KG1 (cell line): ENCODE measurements at regions not wholly inside any gene's neighbourhood (a gene's known extent, or its start where the extent isn't known, plus 50 kb on each side); places are given as distances from the start of the nearest gene placed in this dataset.
"Not testable (repeated sequence)": the region's sequence is repeated elsewhere in the genome, so short reads cannot be mapped to it uniquely, and the experiment has no call there.

Source experiments
- DNase-seq: peaks from one replicate; lab custom pipeline; 2025; lab: John Stamatoyannopoulos, UW

DNA sequence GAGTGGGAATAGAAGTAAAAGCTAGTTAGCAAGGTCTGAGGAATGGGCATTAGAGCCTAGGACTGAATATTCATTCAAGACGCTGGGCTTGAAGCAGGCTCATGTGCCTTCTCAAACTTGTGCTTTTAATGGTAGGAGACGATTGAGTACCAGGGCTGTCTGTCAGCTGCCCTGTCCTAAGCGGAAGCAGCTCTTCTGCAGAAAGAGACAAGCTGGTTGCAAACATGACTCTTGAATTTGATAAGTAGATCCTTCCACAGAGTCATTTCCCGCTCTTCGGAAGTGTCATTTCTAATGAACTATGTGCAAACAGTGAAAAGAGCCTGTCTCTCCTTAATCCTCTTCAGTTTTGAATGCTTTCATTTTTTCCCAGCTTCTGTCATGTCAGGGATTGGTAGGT lies 176.4 kb downstream of the TFAP2B start:
- no peak for DNase-seq

DNA sequence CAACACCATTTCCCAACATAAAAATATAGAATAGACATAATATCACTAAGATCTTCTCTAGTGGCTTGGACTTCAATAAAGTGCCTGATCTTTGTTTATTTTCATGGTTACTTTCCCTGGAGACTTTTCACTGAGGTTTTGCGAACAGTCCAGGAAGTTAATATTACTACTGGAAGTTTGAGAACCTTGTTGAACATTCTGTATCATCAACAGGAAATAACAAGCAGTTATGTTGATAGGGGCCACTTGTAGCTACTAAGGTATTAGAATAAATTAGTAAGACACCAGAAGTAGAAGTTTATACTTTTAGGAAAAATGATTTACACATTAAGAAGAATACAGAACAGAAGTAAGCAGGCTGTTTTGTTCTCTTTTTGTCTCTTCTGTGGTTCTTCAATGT lies 180.2 kb downstream of the TFAP2B start:
- no peak for DNase-seq

DNA sequence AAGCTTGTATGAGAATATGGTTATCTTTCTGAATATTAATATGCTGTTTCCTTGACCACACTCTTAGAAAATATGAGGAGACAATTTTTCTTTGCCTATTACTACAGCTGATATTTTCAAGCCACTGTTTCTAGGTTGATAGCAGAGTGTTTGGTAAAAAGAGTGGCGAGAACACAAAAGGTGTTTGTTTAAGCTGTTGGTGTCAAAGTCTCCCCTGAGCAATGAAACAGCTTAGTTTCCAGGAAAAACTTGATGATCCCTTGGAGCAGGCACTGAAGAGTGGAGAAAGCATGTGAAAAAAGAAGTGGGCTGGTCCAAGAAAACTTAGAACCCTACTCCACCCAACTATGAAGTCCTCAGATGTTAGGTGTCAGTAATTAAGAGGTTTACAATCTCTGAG lies 182.7 kb downstream of the TFAP2B start:
- no peak for DNase-seq

DNA sequence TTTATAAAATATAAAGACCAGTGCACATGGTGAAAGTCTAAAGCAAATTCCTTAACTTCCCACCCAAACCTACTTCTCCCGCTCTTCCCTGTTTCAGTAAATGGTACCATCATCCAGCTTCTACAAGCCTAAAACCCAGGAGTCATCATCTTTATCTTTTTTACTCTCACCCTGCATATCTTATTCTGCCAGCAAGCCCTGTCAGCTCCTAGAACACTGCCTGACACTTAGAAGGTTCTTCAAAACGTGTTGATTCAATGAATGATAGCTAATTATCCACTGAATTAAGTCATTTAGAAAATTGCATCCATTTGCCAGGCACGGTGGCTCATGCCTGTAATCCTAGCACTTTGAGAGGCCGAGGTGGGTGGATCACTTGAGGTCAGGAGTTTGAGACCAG lies 185.7 kb downstream of the TFAP2B start:
- DNase-seq, result no peak

DNA sequence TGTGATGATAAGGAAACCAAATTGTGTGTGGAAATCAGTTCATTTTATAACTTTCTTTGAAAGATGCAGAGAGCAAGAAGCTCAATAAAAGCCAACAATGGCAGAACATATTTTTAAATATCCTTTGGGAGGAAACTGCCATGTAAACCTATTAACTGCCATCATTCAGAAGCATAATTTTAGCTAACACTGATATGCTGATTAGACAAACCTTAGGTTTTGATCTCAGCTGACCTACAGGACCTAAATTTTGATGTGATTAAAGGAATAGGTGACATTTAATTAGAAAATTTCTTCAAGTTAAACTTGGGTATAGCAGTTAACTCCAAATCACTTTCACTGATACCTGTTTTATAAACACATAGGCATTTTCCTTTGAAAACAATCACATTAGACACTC lies 187.1 kb downstream of the TFAP2B start:
- DNase-seq, result no peak

DNA sequence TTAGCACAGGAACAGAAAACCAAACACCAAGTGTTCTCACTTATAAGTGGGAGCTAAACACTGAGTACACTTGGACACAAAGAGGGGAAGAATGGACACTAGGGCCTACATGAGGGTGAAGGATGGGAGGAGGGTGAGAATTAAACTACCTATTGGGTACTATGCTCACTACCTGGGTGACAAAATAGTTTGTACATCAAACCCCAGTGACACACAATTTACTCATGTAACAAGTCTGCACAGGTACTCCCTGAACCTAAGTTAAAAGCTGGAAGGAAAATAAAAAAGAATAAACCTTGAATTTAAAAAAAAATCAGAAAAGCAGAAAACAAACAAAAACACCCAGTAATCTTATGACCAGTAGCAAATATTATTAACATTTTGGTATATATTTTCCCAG lies 188.6 kb downstream of the TFAP2B start:
- DNase-seq, result no peak

DNA sequence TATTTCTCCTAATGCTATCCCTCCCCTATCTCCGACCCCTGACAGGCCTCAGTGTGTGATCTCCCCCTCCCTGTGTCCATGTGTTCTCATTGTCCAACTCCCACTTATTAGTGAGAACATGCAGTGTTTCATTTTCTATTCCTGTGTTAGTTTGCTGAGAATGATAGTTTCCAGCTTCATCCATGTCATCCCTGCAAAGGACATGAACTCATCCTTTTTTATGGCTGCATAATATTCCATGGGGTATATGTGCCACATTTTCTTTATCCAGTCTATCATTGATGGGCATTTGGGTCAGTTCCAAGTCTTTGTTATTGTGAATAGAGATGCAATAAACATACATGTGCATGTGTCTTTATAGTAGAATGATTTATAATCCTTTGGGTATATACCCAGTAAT lies 190.0 kb downstream of the TFAP2B start:
- not testable (repeated sequence) for DNase-seq

DNA sequence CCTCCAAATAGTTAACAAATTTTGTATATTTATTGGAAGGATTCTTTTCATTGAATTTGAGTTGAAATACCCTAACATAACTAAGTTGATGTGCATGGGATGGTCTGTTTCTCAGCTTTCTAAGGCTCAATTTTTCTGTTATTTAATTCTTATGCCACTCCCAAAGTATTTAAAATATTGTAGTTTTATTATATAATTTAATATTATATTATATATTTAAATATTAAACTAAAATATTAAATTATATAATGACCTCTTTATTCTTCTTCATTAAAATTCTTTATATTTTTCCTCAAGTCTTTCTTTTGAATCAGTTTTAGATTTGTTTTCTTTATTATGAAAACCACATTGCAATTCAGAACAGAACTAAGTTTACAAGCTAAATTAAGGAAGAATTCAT lies 194.7 kb downstream of the TFAP2B start:
- no peak for DNase-seq

DNA sequence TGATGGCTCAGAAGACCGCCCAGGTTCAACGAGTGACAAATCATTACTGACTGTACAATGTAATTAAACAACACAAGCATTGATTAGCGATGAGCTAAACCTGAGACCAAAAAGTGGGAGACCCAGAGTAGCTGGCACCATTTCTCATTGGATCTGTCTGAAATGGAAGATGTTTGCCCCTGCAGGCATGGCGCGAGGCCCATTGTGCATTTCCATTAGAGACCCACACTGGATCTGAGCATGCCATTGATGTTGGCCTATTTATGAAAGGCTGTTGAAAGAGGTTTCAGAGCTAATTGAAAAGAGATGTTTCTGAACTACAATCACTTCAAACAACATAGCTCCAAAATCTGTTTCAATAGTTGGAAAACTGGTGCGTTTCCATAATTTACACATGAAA lies 196.7 kb downstream of the TFAP2B start:
- no peak for DNase-seq

DNA sequence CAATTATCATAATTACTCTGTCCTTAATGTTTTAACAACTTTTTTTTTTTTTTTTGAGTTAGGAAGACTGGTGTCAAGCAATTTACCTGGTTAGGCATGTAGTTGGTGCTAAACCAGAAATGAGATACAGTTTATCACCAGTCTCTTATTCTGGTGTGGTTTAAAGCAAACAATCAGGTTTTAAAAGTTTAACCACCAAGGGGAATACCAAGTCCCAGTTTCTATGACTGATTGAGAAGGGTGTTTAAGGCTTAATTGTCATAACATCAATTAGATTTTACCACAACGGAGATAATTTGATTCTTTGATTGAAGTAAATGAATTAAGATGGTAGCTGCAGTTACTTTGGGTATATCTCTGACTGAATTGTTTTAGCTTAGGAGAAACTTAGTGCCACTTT lies 197.8 kb downstream of the TFAP2B start:
- no peak for DNase-seq

DNA sequence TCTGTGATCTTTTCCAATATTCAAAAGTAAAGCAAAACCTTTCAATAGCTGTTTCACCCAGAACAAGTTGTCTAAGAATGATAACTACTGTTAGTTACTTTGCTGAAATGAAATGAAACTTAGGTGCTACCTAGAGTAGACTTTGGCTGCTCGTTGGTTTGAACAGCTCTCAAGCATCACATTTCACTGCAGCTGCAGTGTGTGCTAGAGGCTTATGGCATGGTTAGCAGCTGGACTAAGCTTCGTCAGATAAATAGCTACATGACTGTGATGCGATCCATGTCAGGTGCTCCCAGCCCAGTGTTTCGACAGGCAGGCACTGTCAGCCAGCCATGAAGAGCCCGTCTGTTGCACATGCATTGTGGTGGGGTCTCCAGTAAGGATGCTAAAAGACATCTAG lies 201.1 kb downstream of the TFAP2B start:
- no peak for DNase-seq

DNA sequence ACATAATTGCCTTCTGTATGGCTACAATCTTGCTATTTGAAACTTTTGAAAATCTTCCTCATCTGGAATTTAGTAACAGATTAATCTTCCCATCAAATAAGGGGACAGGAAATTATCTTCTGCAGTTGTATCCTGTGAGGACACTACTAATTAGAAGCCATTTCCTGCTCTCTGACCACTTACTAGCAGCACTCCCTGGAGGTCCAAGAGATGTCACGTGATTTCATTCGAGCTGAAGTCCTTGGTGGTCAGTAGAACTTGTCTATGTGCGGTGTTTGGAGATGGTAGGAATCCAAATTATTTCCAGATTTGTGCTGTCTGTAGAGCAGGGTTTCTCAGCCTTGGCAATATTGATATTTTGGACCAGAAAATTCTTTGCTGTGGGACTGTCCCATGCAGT lies 202.5 kb downstream of the TFAP2B start:
- DNase-seq, result no peak

DNA sequence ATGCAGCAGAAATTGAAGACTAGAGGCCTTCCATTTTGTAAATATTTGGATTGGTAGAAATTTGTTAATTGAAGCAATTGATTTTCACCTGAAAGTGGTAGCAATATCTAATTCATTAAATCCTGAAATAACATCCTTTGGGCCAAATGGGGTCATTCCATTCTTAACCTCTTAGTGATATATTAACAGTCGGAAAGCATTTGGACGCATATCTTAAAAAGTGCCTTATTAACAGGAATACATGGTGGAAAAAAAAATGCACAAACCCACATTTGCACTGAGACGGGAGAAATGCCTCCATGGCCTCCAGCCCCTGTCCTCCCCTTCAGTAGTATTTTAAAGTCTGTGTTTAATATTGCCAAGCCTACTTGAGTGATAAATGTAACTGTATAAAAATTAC lies 205.5 kb downstream of the TFAP2B start:
- no peak for DNase-seq

DNA sequence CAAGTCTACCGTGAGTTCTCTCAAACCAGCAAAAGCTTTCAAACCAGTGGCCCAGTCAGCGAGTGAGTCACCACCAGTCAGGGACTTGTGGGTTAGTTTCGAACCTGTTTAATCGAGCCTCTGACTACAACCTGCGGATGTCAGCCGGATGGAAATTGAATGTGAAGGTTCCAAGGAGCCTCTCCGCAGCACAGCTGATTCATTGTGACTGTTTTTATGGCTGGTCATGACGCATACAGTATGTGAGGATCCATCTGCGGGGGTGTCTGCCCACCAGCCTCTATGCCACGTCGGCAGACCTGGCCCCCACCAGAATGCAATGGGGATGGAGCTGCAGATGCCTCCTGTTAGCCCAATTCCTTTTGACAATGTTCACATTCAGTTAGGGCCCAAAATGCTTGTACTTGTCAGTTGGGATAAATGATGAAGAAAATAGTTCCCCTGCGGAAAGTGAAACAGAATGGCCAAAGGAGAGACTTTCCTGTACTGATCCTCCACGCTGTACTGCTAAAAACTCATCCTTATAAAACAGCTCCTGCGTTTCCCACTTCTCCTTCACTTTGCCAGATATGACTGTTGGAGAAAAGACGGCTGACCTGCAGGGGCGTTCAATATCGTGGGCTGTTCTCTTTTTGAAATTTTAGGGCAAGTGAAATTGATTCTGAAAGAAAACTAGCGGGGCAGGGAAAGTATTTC lies 206.6 kb downstream of the TFAP2B start:
- no peak for DNase-seq

DNA sequence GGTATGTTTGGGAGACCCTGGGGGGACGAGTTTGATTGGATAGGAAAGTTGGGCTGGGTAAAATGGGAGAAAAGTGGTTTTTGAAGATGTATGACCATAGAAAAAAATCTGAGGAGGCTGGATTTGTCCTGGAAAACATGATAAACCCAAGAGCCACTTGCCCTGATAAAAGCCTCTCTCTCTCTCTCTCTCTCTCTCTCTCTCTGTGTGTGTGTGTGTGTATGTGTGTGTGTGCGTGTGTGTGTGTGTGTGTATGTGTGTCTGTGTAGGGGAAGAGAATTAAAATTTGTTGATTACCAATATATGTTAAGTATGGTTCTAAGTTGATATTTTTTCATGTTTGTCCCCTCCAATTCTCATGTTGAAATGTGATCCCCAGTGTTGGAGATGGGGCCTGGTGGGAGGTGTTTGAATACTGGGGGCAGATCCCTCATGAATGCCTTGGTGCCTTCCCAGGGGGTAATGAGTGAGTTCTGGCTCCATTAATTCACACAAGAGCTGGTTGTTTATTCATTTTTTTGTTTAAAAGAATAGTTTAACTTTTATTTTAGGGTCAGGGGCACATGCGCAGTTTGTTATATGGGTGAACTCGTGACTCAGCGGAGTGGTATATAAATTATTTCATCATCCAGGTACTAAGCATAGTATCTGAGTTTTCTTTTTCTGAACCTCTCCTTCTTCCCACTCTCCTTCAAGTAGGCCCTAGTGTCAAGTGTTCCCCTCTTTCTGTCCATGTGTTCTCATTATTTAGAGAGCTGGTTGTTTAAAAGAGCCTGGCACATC lies 208.8 kb downstream of the TFAP2B start:
- no peak for DNase-seq

DNA sequence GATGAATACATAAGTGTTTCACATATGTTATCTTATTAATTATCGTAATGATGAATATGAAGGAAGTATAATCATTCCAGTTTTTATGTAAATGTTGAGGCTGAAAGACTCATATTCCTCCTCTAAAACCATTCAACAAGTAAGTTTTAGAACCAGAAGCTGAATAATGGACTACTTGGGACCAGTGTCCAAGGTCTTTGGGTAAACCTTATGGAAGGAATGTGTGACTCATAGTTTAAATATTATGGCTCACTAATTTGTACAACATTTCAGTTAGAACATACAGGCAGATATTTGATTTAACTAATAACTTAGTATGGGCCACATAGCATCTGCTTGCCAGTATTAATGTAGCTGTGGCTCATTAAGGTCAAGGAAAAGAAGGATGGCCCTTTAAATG lies 209.6 kb downstream of the TFAP2B start:
- DNase-seq, result no peak

DNA sequence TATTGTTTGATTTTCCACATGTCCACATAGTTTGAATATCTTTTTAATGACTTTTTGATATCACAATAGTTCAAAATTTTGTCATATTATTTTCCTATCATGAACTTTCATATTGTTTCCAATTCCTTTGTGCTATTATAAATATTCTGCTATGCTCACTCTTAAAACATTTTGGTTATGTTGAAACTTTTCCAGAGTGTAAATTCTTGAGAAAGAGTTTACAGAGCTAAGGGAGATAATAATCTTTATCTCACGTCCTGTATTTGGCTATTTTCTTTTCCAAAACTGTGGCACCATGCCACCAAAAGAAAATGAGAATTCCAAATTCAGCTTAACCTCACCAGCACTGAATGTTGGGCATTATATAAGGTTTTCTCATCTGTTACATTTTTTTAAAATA lies 210.9 kb downstream of the TFAP2B start:
- no peak for DNase-seq

DNA sequence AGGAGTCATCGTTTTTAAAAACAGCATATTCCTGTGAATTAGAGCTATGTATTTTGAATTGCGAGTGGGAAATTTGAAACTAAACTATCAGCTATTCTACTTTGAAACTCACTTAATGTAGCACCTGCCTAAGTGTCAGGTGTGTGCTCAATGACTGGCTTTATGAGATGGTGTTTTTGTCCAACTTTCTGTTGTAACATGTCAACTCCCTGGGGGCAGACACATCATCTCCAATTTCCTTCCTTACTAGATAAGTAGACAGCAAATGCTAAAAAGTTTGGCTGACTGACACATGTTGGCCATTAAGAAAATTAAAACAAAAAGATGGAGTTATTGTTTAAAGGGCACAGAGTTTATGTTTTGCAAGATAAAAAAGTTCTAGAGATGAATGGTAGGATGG lies 226.9 kb downstream of the TFAP2B start:
- no peak for DNase-seq

DNA sequence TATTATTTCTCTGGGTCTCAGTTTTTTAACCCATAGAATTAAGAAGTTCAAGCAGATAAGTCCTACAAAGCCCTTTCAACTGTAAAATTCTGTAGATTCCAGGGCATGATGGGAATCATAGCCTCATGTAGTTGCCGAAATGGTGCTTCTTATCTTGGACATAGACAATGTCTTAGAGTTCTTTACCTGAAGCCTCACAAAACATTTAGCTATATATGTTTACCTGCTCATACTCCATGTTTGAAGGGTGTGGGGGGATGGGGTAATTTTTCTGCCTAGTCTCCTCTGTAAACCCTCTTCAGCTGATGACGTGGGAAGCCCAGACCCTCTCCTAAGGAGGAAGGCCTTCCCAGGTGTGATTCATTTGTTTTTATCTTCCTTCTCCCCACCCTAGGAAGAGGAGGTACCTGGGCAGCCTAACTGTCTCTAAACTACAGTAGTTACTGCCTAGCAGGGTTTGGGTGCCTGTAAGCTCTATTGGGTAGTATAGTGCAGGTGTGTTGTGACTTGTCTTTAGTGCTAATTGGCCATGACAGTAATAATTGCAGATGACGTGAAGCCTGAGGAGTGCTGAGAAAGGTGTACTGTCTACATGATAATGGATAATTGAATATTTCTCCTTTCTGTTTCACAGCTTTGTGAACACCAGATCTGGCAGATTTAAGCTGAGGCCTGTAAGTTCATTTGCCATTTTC lies 230.8 kb downstream of the TFAP2B start:
- DNase-seq, result no peak

DNA sequence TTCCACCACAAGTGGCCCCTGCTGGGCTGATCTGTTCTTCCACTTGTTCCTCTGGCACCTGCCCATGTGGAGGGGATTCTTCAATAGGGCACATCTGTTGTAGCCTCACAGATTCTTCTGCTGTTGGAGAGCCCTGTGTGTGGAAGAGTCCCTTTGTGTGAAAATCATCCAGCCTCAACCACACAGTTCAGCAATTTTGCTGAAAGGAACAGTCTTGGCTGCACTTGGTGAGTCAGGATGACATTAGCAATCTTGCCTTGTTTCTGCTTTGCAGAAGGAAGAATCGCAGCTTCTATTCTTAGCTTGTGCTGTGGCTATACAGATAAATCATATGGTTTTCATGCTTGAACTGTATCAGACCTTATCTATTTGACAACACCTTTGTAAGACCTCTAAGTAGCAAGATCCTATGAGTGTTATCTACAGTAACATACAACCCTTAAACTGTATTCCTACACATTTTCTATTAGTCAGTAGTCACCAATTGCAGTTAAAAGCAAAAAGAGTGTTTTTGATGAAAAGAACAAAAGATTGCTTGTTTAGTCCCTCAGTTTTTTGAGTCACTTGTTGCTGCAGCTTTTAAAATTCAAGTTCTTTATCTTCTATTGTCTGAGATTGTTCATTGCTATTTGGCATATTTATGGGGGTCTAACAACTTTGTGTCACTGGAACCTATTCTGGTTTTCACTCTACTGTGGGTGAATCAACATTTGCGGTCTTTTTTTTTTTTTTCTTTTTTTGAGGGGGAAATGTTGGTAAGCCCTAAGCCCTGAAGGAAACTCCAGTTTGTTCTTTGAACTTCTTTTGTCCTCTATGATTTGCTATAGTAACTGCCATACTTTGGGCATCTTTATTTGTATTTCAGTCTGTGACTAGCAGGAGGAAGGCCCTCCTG lies 231.6 kb downstream of the TFAP2B start:
- no peak for DNase-seq

DNA sequence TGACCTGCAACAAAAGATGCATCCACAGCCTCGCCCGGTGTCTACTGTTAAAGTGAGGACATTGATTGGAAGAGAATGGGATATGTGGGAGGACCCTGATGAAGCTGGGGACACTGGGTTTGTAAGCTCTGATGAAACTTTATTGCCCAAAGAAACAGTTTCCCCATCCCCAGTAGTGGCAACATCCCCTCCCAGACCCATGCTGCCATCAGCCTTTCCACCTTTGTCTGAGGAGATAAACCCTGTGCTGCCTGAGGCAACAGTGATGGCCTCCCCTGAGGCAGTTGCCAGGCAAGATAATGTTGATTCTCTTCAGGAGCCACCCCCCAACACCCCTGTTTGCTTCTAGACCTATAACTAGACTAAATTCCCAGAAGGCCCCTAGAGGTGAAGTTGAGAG lies 234.0 kb downstream of the TFAP2B start:
- not testable (repeated sequence) for DNase-seq

DNA sequence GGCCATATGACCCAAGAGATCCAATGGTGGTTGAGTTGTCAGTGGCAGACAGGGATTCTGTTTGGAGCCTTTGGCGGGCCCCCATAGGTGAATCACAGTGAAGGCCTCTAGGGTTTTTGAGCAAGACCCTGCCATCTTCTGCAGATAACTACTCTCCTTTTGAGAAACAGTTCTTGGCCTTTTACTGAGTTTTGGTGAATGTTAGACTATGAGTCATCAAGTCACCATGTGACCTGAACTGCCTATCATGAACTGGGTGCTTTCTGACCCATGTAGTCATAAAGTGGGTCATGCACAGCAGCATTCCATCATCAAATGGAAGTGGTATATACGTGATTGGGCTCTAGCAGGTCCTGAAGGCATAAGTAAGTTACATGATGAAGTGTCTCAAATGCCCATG lies 236.6 kb downstream of the TFAP2B start:
- DNase-seq, result not testable (repeated sequence)
